ENCODE measurements at regions not wholly inside any gene's neighbourhood (a gene's known extent, or its start where the extent isn't known, plus 50 kb on each side); places are given as distances from the start of the nearest gene placed in this dataset.
"Not testable (repeated sequence)": the region's sequence is repeated elsewhere in the genome, so short reads cannot be mapped to it uniquely, and the experiment has no call there.

- FAIRE-seq (no peak), DNase-seq (ENCODE audit: low spot score) (no peak)
Measured at GRCh38 chr2:65918760-65919187, 486.4 kb upstream of the SPRED2 start.

DNA sequence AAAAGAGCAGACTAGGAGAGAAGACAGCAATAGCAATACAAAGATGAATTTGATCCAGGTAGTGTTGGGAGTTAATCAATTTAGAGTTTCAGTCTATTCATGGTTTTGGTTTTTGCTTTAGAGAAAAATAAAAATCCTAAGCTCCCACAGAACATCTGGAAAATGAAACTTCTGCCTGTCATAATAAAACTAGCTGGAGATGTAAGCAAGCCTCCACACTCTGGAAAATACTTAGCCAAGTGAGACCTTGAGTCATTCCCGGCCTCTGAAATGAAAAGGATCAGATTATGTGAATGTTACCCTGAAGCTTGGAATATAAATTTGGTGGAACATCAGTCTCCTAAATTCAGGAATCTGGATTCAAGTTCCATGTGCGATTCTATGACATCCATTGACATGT lies 485.6 kb upstream of the SPRED2 start:
- no peak for FAIRE-seq
- DNase-seq (ENCODE audit: low spot score): no peak

DNA sequence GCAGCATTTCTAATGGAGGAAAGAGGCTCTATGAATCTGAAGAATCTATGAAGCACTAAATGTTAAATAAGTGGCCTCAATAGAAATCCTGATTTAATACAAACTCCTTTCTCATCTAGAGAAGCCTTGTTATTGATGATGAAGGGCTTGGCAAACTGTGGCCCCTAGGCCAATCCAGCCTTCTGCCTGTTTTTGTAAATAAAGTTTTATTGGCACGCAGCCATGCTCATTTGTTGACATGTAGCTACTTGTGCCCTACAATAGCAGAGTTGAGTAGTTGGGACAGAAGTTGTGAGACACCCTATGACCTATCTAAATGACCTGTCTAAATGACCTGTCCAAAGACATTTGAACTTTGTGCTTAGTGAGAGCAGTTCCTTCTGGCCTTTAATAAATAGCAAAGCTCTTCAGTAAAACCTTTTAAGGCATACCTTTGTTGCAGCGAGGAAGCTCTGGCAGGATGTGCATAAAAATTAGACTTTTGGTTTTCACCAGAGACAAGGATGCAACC lies 484.4 kb upstream of the SPRED2 start:
- DNase-seq (ENCODE audit: low spot score) (no peak), FAIRE-seq (no peak)

DNA sequence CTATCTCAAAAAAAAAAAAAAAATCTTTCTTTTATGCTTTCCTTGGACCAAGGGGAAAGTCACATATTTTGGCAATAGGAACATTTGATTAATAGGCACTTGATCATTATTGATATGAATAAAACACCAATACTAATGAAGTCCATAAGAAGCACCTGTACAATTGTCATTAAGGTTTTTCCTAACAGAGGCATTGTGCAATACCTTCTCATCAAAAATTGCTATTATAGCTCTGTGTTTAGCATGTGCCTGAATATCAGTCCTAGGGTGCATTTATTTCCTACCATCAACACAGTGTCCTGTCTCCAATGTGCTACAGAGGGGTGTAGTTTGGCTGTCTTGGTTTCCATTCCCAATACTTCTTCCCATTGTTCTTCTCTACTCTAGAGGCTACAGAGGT lies 483.8 kb upstream of the SPRED2 start:
- FAIRE-seq: no peak
- DNase-seq (ENCODE audit: low spot score): no peak

- no peak for DNase-seq (ENCODE audit: low spot score)
- no peak for FAIRE-seq
Measured at GRCh38 chr2:65915273-65915672, 482.9 kb upstream of the SPRED2 start.

GRCh38 chr2:65914244-65914786 lies 481.9 kb upstream of the SPRED2 start:
- DNase-seq (ENCODE audit: low spot score) (no peak), FAIRE-seq (no peak)

DNA sequence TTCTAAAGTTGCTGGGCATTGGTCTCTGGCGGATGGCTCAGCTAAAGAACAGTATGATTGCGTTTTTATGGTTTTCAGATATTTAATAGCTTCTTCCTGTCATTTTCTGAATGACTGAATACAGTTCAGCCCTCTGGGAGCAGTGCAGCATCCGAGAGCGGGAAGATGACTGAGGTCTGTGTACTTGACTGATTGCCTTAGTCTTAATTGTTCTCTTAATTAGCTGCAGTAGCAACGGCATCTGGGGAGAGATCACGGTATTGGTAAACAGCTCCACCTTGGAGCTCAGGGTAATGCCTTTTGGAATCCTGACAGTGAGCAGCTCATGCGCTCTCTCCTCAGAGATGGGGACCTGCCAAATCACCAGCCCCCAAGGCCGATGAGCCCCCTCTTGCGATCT lies 481.4 kb upstream of the SPRED2 start:
- no peak for DNase-seq (ENCODE audit: low spot score)

DNA sequence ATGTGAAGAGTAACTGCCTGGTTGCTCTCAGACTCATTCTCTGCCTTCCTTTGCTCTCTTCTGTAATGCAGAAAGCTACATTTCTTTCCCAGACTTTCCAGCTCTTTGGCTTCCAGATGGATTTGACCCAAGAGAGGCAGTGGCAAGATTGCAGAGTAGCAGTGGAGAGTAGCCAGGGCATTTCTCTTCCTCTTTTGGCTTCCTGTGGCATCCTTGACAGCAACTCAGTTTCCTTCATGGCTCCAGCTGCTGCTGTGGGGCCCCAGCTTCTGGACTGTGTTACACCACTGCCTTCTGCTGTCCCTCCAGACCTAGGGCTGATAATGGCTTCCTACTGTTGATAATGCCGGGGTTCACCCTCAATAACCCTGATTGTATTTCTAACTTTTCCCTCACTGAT lies 469.4 kb upstream of the SPRED2 start:
- FAIRE-seq: no peak

More for the DNA sequence above, 481.4 kb upstream of the SPRED2 start:
- FAIRE-seq: no peak

DNA sequence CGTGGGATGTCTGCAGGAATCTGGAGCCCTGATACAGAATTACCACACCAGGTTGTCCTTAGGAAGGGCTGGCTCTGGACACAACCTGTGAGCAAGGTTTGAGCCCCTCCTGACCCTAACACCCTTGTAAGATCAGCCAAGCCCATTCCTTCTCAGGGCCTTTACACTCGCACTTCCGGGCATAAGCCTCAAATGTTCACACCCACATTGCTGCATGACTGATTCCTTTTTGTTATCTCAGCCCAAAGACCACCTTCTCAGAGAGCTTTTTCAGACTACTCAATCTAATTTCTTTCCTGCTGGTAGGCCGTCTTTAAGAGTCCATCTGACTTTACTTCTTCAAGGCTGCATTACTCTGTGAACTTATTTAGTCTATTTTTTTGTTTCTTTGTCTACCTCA lies 464.0 kb upstream of the SPRED2 start:
- FAIRE-seq (no peak), DNase-seq (ENCODE audit: low spot score) (no peak)

More for the DNA sequence above, 469.4 kb upstream of the SPRED2 start:
- DNase-seq (ENCODE audit: low spot score): no peak

DNA sequence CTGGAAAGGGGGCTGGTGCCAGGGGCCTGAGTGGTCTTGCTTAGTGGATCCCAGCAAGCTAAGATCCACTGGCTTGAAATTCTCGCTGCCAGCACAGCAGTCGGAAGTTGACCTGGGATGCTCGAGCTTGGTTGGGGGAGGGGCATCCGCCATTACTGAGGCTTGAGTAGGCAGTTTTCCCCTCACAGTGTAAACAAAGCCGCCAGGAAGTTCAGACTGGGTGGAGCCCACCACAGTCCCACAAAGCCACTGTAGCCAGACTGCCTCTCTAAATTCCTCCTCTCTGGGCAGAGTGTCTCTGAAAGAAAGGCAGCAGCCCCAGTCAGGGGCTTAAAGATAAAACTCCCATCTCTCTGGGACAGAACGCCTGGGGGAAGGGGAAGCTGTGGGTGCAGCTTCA lies 457.7 kb upstream of the SPRED2 start:
- FAIRE-seq; DNase-seq (ENCODE audit: low spot score): not testable (repeated sequence)

DNA sequence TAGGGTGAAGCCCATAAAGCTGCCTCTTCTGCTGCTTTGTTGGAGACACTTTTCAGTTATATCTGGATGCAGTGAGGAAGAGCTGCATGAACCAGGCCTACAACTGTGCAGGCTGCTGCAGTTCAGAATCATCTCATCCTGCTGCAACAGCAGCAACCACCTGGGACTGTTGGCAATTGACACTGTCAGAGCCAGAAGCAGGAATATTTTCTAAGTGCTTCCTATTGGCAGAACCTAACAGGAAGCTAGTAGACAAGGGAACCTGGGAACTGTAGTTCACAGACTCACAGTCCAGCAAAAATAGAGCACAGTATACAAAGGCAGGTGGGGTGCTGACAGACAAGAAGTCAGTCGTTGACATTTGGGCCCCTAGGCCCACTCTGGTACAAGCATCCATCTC lies 452.9 kb upstream of the SPRED2 start:
- no peak for DNase-seq (ENCODE audit: low spot score)

GRCh38 chr2:65881592-65881991 lies 449.2 kb upstream of the SPRED2 start:
- no peak for DNase-seq (ENCODE audit: low spot score)
- FAIRE-seq: no peak

More for the DNA sequence above, 452.9 kb upstream of the SPRED2 start:
- no peak for FAIRE-seq

DNA sequence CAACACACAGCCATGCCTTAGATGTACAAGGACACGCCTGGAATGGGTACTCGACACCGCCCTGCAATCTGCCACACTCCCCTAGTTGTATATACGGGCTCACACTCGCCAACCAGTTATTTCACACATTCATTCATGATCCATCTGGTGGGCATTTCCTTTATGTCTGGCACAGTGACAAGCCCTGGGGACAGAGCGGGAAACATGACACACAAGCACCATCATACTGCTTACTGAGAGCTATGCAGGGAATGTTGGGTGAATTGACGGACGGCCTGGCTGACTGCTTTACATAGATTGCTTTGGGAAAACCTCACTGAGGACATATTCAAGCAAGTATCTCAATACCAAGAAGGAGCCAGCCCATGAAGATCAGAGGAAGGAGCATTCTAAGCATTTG lies 448.0 kb upstream of the SPRED2 start:
- no peak for FAIRE-seq

GRCh38 chr2:65878011-65878340 lies 445.6 kb upstream of the SPRED2 start:
- FAIRE-seq: no peak
- DNase-seq (ENCODE audit: low spot score): no peak

More for the DNA sequence above, 448.0 kb upstream of the SPRED2 start:
- no peak for DNase-seq (ENCODE audit: low spot score)

- no peak for DNase-seq (ENCODE audit: low spot score)
- FAIRE-seq: no peak
Measured at GRCh38 chr2:65877331-65878010, 445.1 kb upstream of the SPRED2 start.

- FAIRE-seq: no peak
- DNase-seq (ENCODE audit: low spot score): no peak
Measured at GRCh38 chr2:65876114-65876513, 443.7 kb upstream of the SPRED2 start.

GRCh38 chr2:65870826-65871225 lies 438.4 kb upstream of the SPRED2 start:
- FAIRE-seq (no peak), DNase-seq (ENCODE audit: low spot score) (no peak)

DNA sequence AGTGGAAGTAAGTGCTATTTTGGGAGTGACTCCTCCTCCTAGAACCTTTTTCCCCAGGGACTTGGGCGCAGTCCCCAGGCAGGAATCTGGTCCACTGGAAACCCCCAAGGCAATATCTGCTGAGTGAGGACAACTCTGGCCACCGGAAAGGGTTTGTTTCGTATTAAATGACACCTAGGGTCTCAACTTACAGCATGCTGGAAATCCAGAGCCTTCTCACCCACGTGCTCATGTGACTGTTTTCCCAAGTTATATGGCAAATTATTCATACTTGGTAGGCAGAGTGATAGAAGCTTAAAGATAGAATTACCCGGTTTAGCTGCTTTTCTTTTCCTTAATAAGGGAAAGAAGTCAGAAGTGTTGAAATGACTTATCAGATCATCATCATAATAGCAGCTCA lies 436.9 kb upstream of the SPRED2 start:
- no peak for DNase-seq (ENCODE audit: low spot score)
- no peak for FAIRE-seq

GRCh38 chr2:65868177-65868576 lies 435.8 kb upstream of the SPRED2 start:
- FAIRE-seq (no peak), DNase-seq (ENCODE audit: low spot score) (no peak)

DNA sequence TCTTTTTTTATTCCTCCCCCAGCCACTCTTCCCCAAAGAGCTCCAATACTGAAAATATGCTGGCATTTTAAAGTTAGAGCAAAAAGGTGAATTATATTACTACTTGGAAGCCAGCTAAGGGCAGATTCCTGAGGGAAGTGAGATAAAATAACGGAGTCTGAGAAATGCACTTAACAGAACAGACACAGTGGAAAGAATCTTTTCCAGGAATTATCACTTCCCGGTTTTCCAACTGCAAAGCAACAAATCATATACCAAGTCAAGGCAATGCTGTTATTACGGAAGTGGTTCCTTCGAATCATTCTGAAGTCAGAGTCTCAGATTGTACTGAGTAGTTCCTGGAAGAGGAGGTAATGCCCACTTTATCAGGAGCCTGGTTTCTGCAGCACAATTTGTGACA lies 435.0 kb upstream of the SPRED2 start:
- FAIRE-seq: no peak

GRCh38 chr2:65866148-65866547 lies 433.7 kb upstream of the SPRED2 start:
- DNase-seq (ENCODE audit: low spot score) (no peak), FAIRE-seq (no peak)

More for the DNA sequence above, 435.0 kb upstream of the SPRED2 start:
- no peak for DNase-seq (ENCODE audit: low spot score)

GRCh38 chr2:65864619-65865018 lies 432.2 kb upstream of the SPRED2 start:
- DNase-seq (ENCODE audit: low spot score): no peak
- FAIRE-seq: no peak

DNA sequence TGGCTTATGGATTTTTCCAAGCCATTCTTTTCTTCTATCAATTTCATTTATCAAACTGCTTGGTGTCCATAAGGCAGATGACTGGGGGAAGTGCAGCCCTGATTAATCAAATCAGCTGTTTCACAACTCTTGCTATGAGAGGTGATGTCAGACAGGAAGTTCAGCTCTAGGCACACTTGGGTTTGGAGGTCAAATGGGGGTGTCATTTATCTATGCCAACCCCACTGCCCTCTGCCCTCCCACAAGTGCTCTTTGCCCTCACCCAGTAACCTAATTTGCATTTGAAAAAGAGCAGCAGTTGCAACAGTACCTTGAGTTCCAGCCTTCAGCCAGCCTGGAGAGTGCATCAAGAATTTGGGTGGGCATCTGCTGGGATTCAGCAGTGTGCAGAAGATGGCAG lies 431.3 kb upstream of the SPRED2 start:
- no peak for FAIRE-seq
- DNase-seq (ENCODE audit: low spot score): no peak
